Activated CD4-positive, alpha-beta T cell treated with anti-CD3 and anti-CD28 coated beads, Interleukin-2, Interleukin-4, amounts not matched to agents 100 ng/mL and 50 ng/mL, durations not matched to agents 16 hours and 8 hours (primary cell): ENCODE measurements at regions not wholly inside any gene's neighbourhood (a gene's known extent, or its start where the extent isn't known, plus 50 kb on each side); places are given as distances from the start of the nearest gene placed in this dataset.
"Not testable (repeated sequence)": the region's sequence is repeated elsewhere in the genome, so short reads cannot be mapped to it uniquely, and the experiment has no call there.

Experiments
- DNase-seq: peaks from one replicate; pipeline ENCODE4 v3.0.0-alpha.2; 2020; ENCODE audit warnings: low spot score

- no peak for DNase-seq
Observed at GRCh38 chr2:53610260-53610659, 157.3 kb upstream of the CHAC2 start.

- DNase-seq: no peak
Observed at GRCh38 chr2:53609551-53609950, 158.1 kb upstream of the CHAC2 start.

GRCh38 chr2:53608293-53608692 lies 159.3 kb upstream of the CHAC2 start:
- no peak for DNase-seq

GRCh38 chr2:53600815-53601214 lies 166.8 kb upstream of the CHAC2 start:
- DNase-seq: no peak

- not testable (repeated sequence) for DNase-seq
Observed at GRCh38 chr2:53586733-53587612, 180.6 kb upstream of the CHAC2 start.

- DNase-seq: no peak
Observed at GRCh38 chr2:53584986-53585385, 182.6 kb upstream of the CHAC2 start.

- DNase-seq: no peak
Observed at GRCh38 chr2:53583583-53583982, 184.0 kb upstream of the CHAC2 start.

- DNase-seq: no peak
Observed at GRCh38 chr2:53582556-53582955, 185.0 kb upstream of the CHAC2 start.

- no peak for DNase-seq
Observed at GRCh38 chr2:53576166-53576565, 191.4 kb upstream of the CHAC2 start.

GRCh38 chr2:53575721-53576124 lies 191.9 kb upstream of the CHAC2 start:
- no peak for DNase-seq

- DNase-seq: no peak
Observed at GRCh38 chr2:53572696-53573095, 194.9 kb upstream of the CHAC2 start.

- no peak for DNase-seq
Observed at GRCh38 chr2:53569957-53570727, 197.5 kb upstream of the CHAC2 start.

GRCh38 chr2:53568469-53568868 lies 199.1 kb upstream of the CHAC2 start:
- no peak for DNase-seq

GRCh38 chr2:53567073-53567472 lies 200.5 kb upstream of the CHAC2 start:
- no peak for DNase-seq

GRCh38 chr2:53562407-53562806 lies 205.2 kb upstream of the CHAC2 start:
- no peak for DNase-seq

GRCh38 chr2:53561155-53561554 lies 206.4 kb upstream of the CHAC2 start:
- DNase-seq: no peak

GRCh38 chr2:53559302-53559966 lies 208.2 kb upstream of the CHAC2 start:
- DNase-seq: no peak

- no peak for DNase-seq
Observed at GRCh38 chr2:53558867-53559266, 208.7 kb upstream of the CHAC2 start.

GRCh38 chr2:53549497-53549896 lies 218.1 kb upstream of the CHAC2 start:
- DNase-seq: no peak

- no peak for DNase-seq
Observed at GRCh38 chr2:53545604-53546003, 222.0 kb upstream of the CHAC2 start.

GRCh38 chr2:53544871-53545558 lies 222.6 kb upstream of the CHAC2 start:
- DNase-seq: no peak

GRCh38 chr2:53543083-53543482 lies 224.5 kb upstream of the CHAC2 start:
- DNase-seq: no peak
